ENCODE measurements at regions not wholly inside any gene's neighbourhood (a gene's known extent, or its start where the extent isn't known, plus 50 kb on each side); places are given as distances from the start of the nearest gene placed in this dataset.

- TF ChIP-seq POLR2AphosphoS5 (IDR thresholded peaks at IDR 0.05; ENCODE audit: low read depth, low read length), result no peak
- no peak for TF ChIP-seq CTCF (IDR thresholded peaks at IDR 0.05)
- TF ChIP-seq REST (IDR thresholded peaks at IDR 0.05; ENCODE audit: insufficient read depth in 1 of 2, low read depth in 2 of 2, low read length in 1 of 2), result no peak
Observed at GRCh38 chr5:171562822-171563221, 143.4 kb downstream of the FGF18 start.

All from Panc1 (cell line).